Dendritic cell treated with granulocyte-macrophage colony-stimulating factor and Interleukin-4, amounts not matched to agents 40 ng/mL and 50 ng/mL, for 4 days (primary cell): ENCODE measurements at regions not wholly inside any gene's neighbourhood (a gene's known extent, or its start where the extent isn't known, plus 50 kb on each side); places are given as distances from the start of the nearest gene placed in this dataset.
"Not testable (repeated sequence)": the region's sequence is repeated elsewhere in the genome, so short reads cannot be mapped to it uniquely, and the experiment has no call there.

Experiments used
- H3K27ac Mint-ChIP-seq: one replicate; pipeline ENCODE4 v1.8.0; 2022; ENCODE audit warnings: mild to moderate bottlenecking, mixed read lengths
- H3K27me3 Mint-ChIP-seq: one replicate; pipeline ENCODE4 v1.8.0; 2022; ENCODE audit warnings: mild to moderate bottlenecking, mixed read lengths
- H3K36me3 Mint-ChIP-seq: one replicate; pipeline ENCODE4 v1.8.0; 2022; ENCODE audit warnings: low read depth, mixed read lengths
- H3K4me1 Mint-ChIP-seq: one replicate; pipeline ENCODE4 v1.8.0; 2022; ENCODE audit warnings: low read depth, mixed read lengths
- H3K4me3 Mint-ChIP-seq: one replicate; pipeline ENCODE4 v1.8.0; 2022; ENCODE audit warnings: mild to moderate bottlenecking, moderate library complexity, mixed read lengths
- H3K9me3 Mint-ChIP-seq: one replicate; pipeline ENCODE4 v1.8.0; 2022; ENCODE audit warnings: mixed read lengths
- intact Hi-C: fragments of 100-400 bp; cut with micrococcal nuclease; formaldehyde crosslinking; loops from one replicate; pipeline ENCODE4 v1.15.0; 2022

GRCh38 chr11:81857386-81857785 lies 876.3 kb downstream of the FAM181B start:
- no peaks in the 10 kb centered on the region for H3K27me3 Mint-ChIP-seq
- intact Hi-C loops: no loop called here
- no peak overlapping the region for H3K27ac Mint-ChIP-seq
- no peaks in the 10 kb centered on the region for H3K9me3 Mint-ChIP-seq
- H3K36me3 Mint-ChIP-seq: no peaks in the 10 kb centered on the region
- H3K4me3 Mint-ChIP-seq: no peak overlapping the region
- no peaks in the 10 kb centered on the region for H3K4me1 Mint-ChIP-seq

DNA sequence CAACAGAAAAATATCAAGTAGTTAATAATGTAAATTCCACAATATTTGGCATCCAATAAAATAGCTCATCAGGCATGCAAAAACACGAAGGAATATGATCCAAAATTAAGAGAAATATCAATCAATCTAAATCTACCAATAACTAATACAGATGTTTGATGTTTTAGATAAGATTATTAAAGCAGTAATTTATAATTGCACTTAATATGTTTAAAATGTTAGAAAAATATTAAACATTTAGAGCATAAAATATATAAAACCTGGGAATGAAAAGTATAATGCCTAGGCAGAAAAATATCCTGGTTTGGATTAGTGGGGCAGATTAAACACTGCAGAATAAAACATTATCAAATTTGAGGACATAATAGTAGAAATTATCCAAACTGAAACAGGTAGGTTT lies 879.9 kb downstream of the FAM181B start:
- H3K27ac Mint-ChIP-seq: no peak overlapping the region

GRCh38 chr11:81852896-81853295 lies 880.8 kb downstream of the FAM181B start:
- intact Hi-C loops: no loop called here
- H3K9me3 Mint-ChIP-seq: no peaks in the 10 kb centered on the region
- no peaks in the 10 kb centered on the region for H3K4me1 Mint-ChIP-seq
- H3K27ac Mint-ChIP-seq: no peak overlapping the region
- no peak overlapping the region for H3K4me3 Mint-ChIP-seq
- H3K36me3 Mint-ChIP-seq: no peaks in the 10 kb centered on the region
- H3K27me3 Mint-ChIP-seq: no peaks in the 10 kb centered on the region

More for the DNA sequence above, 879.9 kb downstream of the FAM181B start:
- no peaks in the 10 kb centered on the region for H3K36me3 Mint-ChIP-seq
- H3K9me3 Mint-ChIP-seq: no peaks in the 10 kb centered on the region
- H3K4me1 Mint-ChIP-seq: no peaks in the 10 kb centered on the region
- H3K4me3 Mint-ChIP-seq: no peak overlapping the region
- H3K27me3 Mint-ChIP-seq: no peaks in the 10 kb centered on the region
- intact Hi-C loops: no loop called here

DNA sequence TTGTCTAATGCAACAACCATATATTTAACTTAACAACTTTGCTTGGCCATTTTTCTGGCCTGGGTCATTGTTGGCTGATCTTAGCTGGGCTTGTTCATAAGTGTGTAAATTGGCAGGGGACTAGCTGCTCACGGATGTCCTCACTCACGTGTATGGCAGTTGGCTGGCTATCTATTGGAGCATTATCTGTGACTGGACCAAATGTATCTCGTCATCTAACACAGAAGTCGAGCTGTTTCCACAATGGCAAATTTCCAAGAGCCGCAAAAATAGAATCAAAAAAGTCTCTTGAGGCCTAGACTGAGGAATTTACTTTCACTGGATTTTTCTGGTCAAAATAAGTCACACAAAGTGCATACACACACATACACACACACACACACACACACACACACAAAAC lies 893.3 kb downstream of the FAM181B start:
- no peaks in the 10 kb centered on the region for H3K4me1 Mint-ChIP-seq
- no peak overlapping the region for H3K4me3 Mint-ChIP-seq
- no peaks in the 10 kb centered on the region for H3K27me3 Mint-ChIP-seq
- intact Hi-C loops: no loop called here
- H3K36me3 Mint-ChIP-seq: no peaks in the 10 kb centered on the region
- H3K9me3 Mint-ChIP-seq: no peaks in the 10 kb centered on the region
- no peak overlapping the region for H3K27ac Mint-ChIP-seq

- H3K4me1 Mint-ChIP-seq: no peaks in the 10 kb centered on the region
- no peaks in the 10 kb centered on the region for H3K9me3 Mint-ChIP-seq
- no peaks in the 10 kb centered on the region for H3K27me3 Mint-ChIP-seq
- H3K27ac Mint-ChIP-seq: no peak overlapping the region
- H3K36me3 Mint-ChIP-seq: no peaks in the 10 kb centered on the region
- no peak overlapping the region for H3K4me3 Mint-ChIP-seq
- intact Hi-C loops: no loop called here
Measured at GRCh38 chr11:81839976-81840375, 893.7 kb downstream of the FAM181B start.

- Mint-ChIP-seq H3K27ac (no peak overlapping the region), H3K27me3 (no peaks in the 10 kb centered on the region), H3K4me1 (no peaks in the 10 kb centered on the region), H3K9me3 (peaks cover 6% of the 10 kb centered on the region), H3K4me3 (no peak overlapping the region), H3K36me3 (no peaks in the 10 kb centered on the region)
- intact Hi-C loops: no loop called here
Measured at GRCh38 chr11:81839016-81839415, 894.6 kb downstream of the FAM181B start.

DNA sequence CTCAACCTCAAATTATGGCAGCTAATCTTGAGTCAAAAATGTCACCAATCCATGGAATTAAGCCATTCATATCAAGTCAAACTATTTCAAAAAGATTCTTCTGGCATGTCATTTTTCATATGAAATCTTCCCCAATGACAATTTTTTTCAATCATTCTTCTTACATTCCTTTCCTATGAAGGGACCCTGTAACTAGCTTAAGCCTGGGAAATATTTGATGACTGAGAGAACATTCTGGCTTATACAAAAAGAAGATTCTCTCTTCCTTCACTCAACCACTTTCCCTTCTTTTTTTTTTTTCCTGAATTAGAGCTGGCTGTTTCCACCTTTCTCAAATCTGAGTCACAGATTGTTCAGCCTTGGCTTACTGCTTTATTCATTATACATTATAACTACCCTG lies 903.7 kb downstream of the FAM181B start:
- Mint-ChIP-seq H3K4me3 (no peak overlapping the region), H3K9me3 (peaks cover 37% of the 10 kb centered on the region), H3K27ac (no peak overlapping the region), H3K36me3 (no peaks in the 10 kb centered on the region), H3K27me3 (no peaks in the 10 kb centered on the region), H3K4me1 (no peaks in the 10 kb centered on the region)
- intact Hi-C loops: no loop called here

DNA sequence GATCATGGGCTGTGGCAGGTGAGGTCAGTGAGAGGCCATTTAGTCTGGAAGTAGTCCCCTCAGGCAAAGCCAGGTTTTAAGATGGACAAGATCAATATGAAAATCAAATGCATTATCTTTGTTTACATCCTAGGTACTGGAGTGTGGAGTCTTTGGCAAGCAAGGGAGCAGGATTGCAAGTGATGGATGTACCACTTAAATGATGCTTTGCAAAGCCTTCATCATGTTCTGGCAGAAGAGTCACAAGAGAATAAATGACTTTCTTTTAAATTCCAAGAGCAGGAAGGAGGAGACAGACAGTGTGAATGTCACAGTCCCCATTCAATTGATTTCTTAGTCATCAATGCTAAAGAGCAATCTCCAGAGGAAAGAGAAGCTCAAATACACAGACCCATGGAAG lies 908.3 kb downstream of the FAM181B start:
- Mint-ChIP-seq H3K27ac (no peak overlapping the region), H3K9me3 (peaks cover 8% of the 10 kb centered on the region), H3K36me3 (no peaks in the 10 kb centered on the region), H3K4me3 (no peak overlapping the region), H3K27me3 (no peaks in the 10 kb centered on the region), H3K4me1 (no peaks in the 10 kb centered on the region)
- intact Hi-C loops: no loop called here

- no peaks in the 10 kb centered on the region for H3K27me3 Mint-ChIP-seq
- no peaks in the 10 kb centered on the region for H3K36me3 Mint-ChIP-seq
- H3K4me1 Mint-ChIP-seq: no peaks in the 10 kb centered on the region
- no peak overlapping the region for H3K4me3 Mint-ChIP-seq
- H3K27ac Mint-ChIP-seq: no peak overlapping the region
- intact Hi-C loops: no loop called here
- no peaks in the 10 kb centered on the region for H3K9me3 Mint-ChIP-seq
Measured at GRCh38 chr11:81819462-81819861, 914.2 kb downstream of the FAM181B start.

DNA sequence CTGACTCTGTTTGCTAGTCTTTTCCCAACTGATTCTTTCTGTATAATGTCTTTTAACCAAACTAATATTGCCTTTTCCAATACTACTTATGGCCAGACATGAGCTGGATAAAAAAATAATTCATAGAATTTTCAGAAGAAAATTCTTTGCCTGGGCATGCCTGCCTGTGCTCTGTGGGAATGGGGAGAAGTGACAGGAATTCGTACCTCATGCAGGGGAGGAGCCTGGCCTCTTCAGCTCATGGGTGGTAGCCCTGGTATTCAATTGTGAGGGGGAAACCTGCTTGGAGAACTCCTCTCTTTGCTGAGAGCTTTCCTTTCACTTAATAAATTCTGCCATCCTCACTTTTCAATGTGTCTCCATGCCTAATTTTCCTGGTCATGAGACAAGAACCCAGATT lies 928.8 kb downstream of the FAM181B start:
- Mint-ChIP-seq H3K27me3 (no peaks in the 10 kb centered on the region), H3K4me1 (no peaks in the 10 kb centered on the region), H3K9me3 (peaks cover 7% of the 10 kb centered on the region), H3K4me3 (no peak overlapping the region), H3K27ac (no peak overlapping the region), H3K36me3 (no peaks in the 10 kb centered on the region)
- intact Hi-C loops: no loop called here

DNA sequence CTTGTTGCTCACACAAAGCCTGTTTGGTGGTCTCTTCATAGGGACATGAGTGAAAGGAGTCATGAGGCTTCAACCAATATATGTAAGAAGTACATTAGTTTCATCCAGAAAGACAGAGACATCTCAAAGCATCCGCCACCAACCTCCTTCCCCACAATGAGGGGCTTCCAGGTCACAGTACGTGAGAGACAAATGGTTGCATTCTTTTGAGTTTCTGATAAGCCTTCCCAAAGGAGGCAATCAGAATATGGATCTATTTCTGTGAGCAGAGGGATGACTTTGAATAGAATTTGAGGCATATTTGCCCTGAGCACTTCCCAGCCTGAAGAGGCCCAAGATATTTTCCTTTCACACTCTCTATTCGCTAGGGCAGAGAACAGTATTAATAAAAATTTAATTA lies 931.1 kb downstream of the FAM181B start:
- intact Hi-C loops: no loop called here
- Mint-ChIP-seq H3K36me3 (no peaks in the 10 kb centered on the region), H3K9me3 (peaks cover 20% of the 10 kb centered on the region), H3K27me3 (no peaks in the 10 kb centered on the region), H3K4me3 (no peak overlapping the region), H3K4me1 (no peaks in the 10 kb centered on the region), H3K27ac (no peak overlapping the region)

GRCh38 chr11:81792416-81792815 lies 941.2 kb downstream of the FAM181B start:
- no peak overlapping the region for H3K4me3 Mint-ChIP-seq
- H3K4me1 Mint-ChIP-seq: no peaks in the 10 kb centered on the region
- no peaks in the 10 kb centered on the region for H3K9me3 Mint-ChIP-seq
- intact Hi-C loops: no loop called here
- no peaks in the 10 kb centered on the region for H3K36me3 Mint-ChIP-seq
- no peak overlapping the region for H3K27ac Mint-ChIP-seq
- no peaks in the 10 kb centered on the region for H3K27me3 Mint-ChIP-seq

GRCh38 chr11:81787584-81788049 lies 946.0 kb downstream of the FAM181B start:
- H3K27ac Mint-ChIP-seq: no peak overlapping the region
- no peaks in the 10 kb centered on the region for H3K36me3 Mint-ChIP-seq

DNA sequence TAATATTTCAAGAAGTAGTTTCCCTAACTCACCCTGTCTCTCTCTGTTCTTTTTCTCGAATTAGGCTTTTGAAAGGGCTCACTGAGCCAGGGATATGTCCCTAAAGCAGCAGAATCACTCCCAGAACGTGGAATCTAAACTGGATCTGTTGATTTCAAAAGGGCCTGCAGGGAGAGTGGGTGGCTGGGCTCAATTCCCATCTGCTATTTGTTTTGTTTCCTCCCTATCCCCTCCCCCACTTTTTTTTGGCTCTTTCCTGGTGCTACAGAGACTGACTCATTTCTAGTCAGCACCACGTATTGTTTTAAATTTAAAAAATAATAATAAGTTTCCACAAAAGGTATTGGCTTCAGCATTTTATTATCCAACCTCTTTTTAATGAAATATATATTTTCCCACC lies 961.5 kb downstream of the FAM181B start:
- no peak overlapping the region for H3K27ac Mint-ChIP-seq
- intact Hi-C loops: no loop called here
- H3K27me3 Mint-ChIP-seq: no peaks in the 10 kb centered on the region
- H3K4me3 Mint-ChIP-seq: no peak overlapping the region
- H3K36me3 Mint-ChIP-seq: no peaks in the 10 kb centered on the region
- no peaks in the 10 kb centered on the region for H3K9me3 Mint-ChIP-seq
- no peaks in the 10 kb centered on the region for H3K4me1 Mint-ChIP-seq

More at GRCh38 chr11:81787584-81788049, 946.0 kb downstream of the FAM181B start:
- Mint-ChIP-seq H3K9me3 (no peaks in the 10 kb centered on the region), H3K4me3 (no peak overlapping the region), H3K27me3 (no peaks in the 10 kb centered on the region), H3K4me1 (no peaks in the 10 kb centered on the region)
- intact Hi-C loops: no loop called here

DNA sequence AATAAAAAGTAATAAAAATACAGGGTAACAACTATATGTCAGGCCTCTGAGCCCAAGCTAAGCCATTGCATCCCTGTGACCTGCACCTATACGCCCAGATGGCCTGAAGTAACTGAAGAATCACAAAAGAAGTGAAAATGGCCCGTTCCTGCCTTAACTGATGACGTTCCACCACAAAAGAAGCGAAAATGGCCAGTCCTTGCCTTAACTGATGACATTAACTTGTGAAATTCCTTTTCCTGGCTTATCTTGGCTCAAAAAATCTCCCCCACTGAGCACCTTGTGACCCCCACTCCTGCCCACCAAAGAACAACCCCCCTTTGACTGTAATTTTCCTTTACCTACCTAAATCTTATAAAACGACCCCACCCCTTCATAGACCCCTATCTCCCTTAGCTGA lies 963.8 kb downstream of the FAM181B start:
- H3K4me3 Mint-ChIP-seq, H3K4me1 Mint-ChIP-seq, intact Hi-C loops, H3K27ac Mint-ChIP-seq, H3K36me3 Mint-ChIP-seq, H3K9me3 Mint-ChIP-seq, H3K27me3 Mint-ChIP-seq: not testable (repeated sequence)
